Fibroblast of peridontal ligament (primary cell): ENCODE measurements at regions not wholly inside any gene's neighbourhood (a gene's known extent, or its start where the extent isn't known, plus 50 kb on each side); places are given as distances from the start of the nearest gene placed in this dataset.

Experiments
- DNase-seq: peaks from one replicate; pipeline ENCODE4 v3.0.0-alpha.2; 2010; ENCODE audit errors: extremely low read depth

DNA sequence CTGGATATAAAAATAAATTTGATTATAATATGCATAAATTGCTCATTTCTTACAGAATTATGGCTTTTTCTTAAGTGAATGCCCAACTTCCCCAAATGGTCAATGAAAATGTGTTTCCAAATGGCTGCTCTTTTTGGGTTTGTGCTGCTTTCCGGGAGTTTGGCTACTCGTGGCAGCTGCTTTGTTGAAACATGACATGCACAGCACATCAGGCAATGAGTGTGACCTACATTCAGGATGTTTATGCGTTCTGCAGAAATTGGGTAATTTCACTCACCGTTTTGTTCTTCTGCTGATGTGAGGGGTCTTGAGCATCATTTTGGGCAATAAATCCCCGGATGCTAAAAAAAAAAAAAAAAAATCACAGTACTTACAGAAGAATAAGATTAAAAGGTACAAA lies 825.0 kb upstream of the KLHL29 start:
- DNase-seq, result no peak

DNA sequence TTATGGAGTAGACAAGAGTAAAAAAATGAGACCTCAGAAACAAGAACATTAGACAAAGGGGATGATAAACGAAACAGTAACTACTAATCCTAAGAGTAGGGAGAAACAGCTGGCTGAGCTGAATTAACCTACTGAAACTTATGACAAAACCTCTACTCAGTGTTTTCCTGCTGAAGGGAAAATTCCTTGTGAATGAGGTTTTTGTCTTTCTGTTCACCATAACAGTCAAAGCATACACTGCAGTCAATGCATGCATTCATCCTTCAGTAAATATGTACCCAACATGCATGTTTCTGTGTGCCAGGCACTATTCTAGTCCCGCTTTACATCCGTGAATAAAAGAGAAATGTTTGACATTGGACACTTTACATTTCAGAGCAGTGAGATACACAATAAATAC lies 805.6 kb upstream of the KLHL29 start:
- no peak for DNase-seq

DNA sequence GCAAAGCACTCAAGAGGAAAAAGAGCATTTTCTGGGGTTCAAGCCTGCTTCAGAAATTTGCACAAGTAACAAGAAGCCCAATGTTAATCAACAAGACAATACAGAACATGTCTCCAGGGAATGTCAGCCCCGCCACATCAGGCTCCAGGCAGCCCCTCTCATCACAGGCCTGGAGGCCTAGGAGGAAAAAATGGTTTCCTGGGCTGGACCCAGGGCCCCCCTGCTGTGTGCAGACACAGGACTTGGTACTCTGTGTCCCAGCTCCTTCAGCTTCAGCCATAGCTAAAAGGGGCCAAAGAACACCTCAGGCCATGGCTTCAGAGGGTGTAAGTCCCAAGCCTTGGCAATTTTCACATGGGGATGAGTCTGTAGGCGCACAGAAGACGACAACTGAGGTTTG lies 802.9 kb upstream of the KLHL29 start:
- DNase-seq, result no peak

DNA sequence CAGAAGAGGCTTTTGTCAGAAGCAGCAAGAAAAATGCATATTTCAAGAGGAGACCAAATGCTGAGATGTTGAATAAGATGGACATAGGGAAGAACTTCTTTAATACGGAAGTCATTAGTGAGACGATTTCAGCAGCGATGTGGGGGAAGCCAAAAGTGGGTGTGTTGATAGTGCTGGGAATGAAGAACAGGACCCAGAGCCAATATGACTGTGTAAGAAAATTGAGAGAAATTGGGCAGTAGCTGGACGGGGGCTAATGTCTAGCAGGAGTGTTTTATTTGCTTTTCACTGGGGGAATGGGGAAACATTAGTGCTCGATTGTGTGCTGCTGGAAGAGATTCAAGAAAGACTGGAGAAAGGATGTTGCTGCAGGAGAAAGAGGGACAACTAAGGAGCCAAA lies 788.7 kb upstream of the KLHL29 start:
- DNase-seq, result no peak

DNA sequence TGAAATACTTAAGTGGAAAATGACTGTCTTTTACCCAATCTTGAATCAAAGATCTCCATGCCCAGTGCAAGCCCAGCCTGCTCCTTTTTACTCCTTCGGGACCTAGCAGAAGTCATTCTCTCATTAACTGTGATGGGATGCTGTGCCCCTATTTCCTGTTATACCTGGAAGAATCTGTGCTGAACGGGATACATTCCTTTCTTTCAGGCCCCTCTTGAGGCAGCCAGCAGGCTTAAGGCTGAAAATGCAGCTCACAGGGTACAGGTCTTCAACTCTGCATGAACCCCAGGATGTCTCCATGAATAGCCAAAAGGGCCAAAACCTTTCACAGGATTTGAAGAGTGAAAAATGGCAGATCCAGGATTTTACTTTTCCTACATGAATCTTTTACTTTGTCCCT lies 784.8 kb upstream of the KLHL29 start:
- DNase-seq, result no peak

DNA sequence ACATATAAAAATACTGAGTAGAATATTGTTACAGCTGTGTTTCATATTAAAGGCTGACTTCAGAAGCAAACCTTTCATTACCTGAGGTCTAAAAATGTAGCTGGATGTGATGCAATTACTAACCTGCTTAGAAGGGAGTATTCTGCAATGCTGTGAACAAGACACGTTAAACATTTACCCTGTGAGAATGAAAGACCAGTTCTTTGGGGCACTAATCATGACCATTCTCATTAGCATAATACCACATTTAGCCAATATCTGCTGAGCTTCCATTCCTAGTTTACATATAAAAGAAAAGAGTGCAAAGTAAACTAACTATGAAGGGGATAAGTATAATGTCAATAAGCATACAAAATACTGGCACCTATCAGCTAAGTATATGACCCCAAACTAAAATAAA lies 784.0 kb upstream of the KLHL29 start:
- DNase-seq, result no peak

DNA sequence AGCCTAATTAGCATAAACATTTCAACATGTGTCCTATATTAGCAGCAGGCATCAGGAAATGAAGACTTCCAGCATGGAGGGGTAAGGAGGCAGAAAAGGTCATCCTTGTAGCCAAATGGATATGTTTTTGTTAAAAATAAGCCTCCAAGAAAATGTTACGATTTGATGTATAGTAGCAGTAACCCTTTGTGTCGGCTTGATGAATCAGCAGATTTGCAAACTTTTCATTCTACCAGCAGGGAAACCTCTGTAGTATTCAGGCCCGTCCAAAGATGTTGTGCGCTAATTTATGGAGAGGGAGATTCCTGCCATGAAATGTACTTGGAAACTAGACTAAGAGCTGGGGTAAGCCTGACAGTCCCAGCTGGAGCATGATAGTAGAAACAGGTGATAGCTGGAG lies 780.8 kb upstream of the KLHL29 start:
- no peak for DNase-seq

DNA sequence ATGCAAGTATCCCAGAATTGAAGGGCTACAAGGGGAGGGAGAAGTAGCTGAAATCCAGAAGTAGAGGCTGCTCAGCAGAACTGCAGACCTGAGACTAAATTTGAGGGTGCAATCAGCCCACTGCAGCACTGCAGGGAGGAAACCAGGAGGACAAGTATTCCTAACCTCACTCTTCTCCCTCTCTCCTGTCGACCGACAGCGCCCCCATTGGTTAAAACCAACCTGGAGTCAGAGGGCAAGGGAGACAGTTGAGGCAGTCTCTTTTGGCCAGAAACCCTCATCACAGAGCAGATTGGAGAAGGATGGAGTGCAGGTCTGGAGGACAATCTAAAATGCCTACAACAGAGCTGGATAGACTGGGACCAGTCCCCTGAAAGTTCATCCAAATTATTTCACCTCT lies 768.9 kb upstream of the KLHL29 start:
- DNase-seq, result no peak

DNA sequence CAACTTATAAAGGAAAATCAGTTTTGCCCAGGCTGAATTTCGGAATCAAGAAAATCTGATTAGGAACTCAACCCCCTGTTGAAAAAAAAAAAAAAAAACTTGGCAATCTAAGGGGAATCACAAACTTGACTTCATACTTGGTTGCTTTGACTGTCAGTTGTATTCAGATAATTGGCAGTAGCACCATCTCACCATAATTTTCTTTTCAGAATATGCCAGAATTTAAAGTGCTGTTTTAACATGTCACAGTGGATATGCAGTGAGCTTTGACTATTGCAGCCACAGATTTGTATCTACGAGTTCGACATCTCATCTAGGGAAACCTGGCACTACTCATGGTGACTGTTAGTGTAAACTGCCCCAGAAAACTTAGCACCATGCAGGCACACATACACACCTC lies 761.4 kb upstream of the KLHL29 start:
- DNase-seq, result no peak

DNA sequence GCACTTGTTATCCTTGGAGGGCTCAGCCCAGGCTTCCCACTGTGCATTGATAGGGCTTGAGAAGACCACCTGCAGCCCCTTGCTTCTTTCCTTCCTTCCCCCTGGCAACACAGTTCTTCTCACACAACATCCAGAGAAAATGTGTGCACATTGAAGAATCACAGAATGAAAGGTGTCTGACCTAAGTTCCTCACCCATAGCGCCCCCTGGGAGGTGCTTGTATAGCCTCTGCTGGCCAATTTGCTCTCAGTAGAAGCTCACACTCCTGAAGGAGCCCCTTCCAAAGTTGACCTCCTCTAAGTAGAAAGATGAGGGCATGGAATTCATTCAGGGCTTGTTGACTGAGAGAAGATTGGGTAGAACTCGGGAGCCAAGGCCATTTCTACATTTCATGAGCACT lies 758.4 kb upstream of the KLHL29 start:
- no peak for DNase-seq

DNA sequence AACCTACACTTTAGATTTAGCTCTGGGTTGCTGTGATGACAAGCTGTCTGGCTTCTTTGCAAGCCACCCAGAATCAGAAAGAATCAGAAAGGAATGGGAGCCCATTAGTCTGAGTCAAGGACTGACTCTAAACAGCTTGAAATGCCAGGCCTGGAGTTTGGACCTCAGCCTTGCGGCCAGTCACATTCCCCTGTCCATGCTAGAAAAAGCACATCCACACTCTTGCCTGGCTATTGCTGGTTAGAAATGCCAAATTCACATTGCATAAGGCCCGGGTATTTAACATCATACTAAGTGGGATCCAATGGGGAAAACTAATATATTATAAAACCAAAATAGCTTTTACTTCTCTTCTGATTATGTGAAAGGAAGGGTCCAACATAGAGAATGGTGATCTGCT lies 756.8 kb upstream of the KLHL29 start:
- no peak for DNase-seq

DNA sequence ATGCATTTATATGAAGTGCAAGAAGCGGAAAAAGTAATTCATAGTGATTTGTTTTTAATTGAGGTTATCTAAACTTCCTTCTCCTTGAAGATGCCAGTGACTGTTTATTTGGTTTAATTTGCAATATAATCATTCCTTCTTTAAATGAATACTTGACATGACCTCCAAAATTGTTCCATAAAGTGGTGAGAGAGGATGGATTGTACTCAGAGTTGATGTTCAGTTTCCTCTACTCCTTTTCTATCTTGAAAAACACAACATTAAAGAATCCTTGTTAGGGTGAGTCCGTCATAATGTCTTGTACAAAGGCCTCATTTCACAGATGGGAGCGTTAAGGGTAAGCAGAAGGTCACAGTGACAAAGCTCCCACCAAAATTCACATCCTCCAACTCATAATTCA lies 756.1 kb upstream of the KLHL29 start:
- no peak for DNase-seq

DNA sequence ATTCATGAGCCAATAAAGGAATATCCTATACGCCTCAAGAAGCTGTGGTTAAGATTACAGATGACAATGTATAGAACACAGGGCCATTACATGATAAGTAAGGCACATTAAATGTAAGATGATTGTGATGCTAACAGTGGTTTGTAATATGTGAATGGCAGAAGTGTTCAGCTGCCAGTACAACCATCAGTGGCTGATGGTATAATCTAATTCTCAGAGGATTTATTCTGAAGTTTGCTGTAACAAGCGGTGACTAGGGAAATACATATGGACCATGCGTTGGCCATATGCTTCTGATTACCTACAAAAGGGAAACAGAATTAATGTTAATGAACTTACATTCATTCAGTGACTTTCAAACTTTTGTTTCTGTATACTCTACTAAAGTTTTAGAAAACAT lies 750.8 kb upstream of the KLHL29 start:
- no peak for DNase-seq

DNA sequence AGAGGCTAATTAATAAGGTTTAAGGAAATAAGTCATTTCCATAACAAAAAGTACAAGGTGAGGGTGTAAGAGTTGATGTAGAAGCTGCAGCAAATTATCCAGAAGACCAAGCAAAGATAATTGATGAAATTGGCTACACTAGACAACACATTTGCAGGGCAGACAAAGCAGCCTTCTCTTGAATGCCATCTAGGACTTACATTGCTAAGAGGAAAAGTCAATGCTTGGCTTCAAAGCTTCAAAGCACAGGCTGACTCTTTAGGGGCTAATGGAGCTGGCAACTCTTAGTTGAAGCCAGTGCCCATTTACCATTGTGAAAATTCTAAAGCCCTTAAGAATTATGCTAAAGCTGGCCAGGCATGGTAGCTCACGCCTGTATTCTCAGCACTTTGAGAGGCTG lies 728.6 kb upstream of the KLHL29 start:
- no peak for DNase-seq

DNA sequence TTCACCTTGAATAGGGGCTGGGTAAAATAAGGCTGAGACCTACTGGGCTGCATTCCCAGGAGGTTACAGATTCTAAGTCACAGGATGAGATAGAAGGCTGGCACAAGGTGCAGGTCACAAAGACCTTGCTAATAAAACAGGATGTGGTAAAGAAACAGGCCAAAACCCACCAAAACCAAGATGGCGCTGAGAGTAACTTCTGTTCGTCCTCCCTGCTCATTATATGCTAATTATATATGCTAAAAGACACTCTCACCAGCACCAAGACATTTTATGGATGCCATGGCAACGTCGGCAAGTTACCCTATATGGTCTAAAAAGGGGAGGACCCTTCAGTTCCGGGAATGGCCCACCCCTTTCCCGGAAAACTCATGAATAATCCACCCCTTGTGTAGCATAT lies 711.5 kb upstream of the KLHL29 start:
- DNase-seq, result no peak

DNA sequence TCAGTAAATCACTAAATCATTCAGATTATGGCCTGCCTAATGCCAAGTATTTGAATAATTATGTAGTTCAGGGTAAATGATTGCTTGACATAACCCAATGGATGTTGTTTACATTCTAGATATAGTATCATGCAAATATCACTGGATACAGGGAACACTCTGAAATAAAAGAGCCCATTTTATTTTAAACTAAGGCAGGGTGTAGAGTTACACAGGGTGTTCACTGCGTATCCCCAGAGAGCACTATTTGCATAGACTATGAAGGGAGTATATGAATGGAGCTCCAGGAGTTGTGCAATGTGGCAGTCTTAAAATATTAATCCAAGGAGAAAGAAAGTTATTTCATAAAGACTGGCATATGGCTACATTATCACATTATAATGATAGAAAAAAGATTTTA lies 701.1 kb upstream of the KLHL29 start:
- DNase-seq, result no peak

DNA sequence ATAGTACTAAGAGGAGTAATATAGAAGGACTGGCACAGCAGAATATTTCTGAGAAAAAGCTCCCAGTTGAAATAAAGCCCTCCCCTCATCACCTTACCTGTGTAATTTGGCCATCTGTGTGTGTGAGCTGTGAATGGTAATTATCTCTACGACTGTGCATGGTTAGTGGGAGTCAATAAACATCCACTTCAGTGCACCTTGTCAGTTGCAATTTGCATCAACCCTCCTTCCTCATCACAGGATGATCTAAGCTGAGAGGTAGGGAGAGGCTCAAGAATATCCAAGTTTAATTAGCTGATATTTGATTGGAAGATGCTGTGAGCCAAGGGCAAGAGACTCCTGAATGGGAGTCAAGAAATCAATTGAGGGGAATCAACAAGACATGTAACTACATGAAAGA lies 694.9 kb upstream of the KLHL29 start:
- no peak for DNase-seq

DNA sequence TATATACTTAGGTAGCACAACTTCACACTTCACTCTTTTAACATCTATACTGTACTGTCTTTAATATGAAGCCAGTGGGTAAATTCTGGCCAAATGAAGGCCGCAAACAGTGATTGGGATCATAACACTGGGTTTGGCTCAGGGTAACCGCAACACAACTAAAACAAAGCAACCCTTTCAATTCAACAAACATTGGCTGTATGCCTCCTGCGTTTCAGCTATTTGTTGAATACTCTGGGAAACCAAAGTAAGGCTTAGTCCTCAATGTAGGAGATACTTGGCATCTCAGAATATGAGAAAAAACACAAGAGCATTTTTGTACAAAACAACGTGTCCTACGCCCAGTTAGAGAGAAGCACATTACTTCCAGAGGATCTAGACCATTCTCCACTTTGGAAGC lies 693.3 kb upstream of the KLHL29 start:
- no peak for DNase-seq

DNA sequence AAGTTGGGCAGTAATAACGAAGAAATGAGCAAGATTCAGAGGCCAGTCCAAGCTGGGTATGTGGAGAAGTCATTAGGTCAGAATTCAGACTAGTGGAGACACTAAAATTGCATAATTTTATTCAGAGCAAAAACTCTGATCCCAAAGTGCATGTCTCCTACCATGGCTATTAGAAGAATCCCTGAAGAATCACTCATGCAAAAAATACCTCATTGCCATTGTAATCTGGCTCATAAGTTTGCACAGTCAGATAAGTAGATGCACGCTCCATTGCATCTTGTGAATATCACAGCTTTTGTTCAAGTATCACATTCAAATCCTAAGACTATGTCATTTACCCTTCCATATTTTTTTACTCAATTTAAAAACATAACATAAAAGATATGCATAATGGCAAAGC lies 692.2 kb upstream of the KLHL29 start:
- DNase-seq, result no peak

DNA sequence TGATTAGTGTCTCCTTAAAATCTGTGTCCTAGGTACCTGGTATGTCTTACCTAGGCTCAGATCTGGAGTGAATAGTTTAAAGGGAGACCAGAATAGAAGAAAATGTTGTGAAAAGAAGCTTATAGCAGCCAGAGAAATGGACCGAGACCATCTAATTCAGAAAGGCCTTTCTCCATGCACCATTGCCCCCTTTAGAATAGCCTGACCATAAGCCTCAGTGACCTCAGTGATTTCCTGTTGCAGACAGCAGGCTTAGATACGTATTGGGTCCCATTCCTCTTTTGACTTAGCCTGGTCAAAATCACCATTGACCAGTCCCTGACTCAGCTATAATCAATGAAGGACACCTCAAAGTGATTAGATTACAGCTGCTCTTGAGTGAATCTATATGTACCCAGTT lies 690.7 kb upstream of the KLHL29 start:
- DNase-seq, result no peak

DNA sequence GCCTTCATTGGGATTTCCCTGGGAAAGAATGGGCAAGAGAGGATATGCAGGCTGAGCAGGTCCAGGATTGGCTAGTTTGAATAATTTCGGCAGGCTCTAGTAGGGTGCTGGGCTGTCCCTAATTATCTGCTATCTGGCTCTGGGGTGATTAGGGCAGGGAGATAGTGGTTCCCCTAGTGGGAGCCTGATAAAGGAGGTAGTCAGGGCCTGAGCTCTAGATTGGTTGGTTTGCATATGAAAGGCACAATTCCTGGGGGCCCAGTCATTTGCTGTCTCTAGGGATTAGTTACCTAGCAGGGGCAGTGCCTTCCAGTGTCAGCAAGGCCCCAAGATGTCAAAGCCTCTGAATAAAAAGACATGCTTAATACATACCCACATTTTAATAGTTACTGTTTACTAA lies 690.1 kb upstream of the KLHL29 start:
- no peak for DNase-seq

DNA sequence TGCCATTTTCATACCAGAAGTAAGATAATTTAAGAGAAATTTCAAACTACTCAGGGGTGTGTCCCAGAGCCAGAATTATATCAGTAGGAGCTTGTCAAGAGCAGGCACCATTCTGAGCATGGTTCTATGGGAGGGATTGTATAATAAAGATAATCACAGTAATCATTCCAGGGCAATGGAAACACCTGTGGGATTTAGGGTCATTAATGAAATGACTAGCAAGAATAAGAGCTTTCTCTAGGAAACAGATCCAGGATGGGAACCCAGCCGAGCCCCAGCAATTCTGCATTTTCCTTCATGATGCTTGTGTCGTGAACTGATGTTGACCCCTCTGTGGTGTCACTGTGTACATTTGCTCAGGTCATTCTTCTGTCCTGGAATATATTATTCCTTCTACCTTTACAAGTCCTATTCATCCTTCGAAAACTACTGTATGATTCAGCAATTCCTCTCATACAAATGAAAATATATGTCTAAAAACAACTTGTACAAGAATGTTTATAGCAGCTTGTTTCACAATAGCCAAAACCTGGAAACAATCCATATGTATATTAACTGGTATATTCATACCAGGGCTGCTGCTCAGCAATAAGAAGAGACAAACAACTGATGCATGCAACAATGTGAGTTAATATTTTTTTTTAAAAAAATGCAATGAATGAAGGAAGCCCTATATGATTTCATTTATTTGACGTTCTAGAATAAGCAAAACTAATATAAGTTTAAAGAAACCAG lies 687.8 kb upstream of the KLHL29 start:
- no peak for DNase-seq

DNA sequence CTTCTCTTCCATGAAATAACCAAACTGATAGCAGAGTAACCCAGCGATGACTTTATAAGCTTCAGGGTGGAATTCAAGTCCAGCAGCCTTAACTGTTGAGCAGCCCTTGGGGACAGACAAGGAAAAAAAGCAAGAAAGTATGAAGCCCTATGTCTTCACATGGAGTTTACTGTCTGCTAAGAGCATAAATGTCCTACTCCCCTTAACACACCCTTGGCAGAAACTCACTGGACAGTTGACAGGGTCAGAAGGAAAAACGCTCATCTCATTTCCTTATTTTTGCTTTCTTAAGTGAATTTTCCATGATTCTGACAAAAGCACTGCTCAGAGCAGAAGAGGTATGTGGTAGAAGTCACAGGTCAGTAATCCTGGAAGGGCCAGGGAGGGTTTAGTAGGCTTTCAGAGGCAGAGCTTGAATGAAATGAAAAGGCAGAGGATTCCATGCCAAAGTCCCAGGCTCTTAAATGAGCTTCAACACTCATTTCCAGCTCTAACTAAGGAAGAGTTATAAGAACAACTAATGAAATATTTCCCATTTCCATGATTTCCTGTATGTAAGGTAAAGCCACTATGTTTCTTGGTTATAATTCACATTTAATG lies 683.3 kb upstream of the KLHL29 start:
- no peak for DNase-seq

DNA sequence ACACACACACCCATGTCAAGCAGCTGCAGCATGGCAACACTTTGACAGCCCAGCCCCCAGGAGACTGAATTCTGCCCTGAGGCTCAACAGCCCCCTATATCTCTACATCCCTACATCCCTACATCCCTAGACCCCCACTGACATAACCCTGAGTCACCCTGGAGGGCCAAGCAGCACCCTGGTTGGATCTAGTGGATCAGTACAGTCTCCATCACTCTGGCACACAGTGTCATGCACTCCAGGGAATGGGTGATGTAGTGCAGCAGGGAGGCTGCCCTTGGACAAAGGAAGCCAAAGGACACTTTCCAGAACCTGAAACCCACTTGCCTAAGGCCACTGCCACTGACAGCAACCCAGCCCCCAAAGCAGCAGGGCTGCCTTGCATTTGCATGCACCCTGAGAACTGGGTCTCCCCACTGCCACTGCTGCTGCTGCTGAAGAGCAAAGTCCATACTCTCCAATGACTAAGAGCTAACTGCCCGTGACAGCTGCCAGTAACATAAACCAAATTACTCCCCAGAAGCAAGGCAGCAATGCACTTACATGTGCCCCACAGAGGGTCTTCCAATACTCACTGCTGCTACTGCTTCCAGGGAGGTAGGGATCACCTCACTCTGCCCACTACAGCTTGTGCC lies 681.6 kb upstream of the KLHL29 start:
- no peak for DNase-seq
